ENCODE measurements at regions not wholly inside any gene's neighbourhood (a gene's known extent, or its start where the extent isn't known, plus 50 kb on each side); places are given as distances from the start of the nearest gene placed in this dataset.

GRCh38 chr4:175451238-175451965, 360.7 kb downstream of the GPM6A start:
- no peak for DNase-seq

- no peak for DNase-seq
Observed at GRCh38 chr4:175453456-175453855, 358.6 kb downstream of the GPM6A start.

DNA sequence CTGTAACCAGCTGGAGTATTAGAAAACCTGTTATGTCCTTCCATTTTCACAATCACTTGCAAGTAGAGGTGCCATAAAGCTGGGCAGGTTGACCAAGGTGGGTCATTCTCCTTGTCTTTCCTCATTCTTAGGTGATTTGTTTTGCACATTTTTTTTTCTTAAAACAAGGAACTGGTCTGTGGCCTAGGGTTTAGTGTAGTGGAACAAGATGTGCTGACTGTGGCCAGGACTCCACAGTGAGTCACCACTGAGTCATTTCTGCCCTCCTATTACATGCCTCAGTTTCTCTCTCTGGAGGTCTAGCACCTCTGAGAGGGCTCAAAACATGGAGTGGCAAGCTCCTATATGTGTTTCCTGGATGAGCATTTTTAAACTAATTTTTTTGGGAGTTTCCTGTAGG, 355.9 kb downstream of the GPM6A start:
- DNase-seq = no peak

- no peak for DNase-seq
Observed at GRCh38 chr4:175457956-175458355, 354.1 kb downstream of the GPM6A start.

- DNase-seq = no peak
Observed at GRCh38 chr4:175459571-175459970, 352.5 kb downstream of the GPM6A start.

GRCh38 chr4:175460414-175460813, 351.6 kb downstream of the GPM6A start:
- no peak for DNase-seq

DNA sequence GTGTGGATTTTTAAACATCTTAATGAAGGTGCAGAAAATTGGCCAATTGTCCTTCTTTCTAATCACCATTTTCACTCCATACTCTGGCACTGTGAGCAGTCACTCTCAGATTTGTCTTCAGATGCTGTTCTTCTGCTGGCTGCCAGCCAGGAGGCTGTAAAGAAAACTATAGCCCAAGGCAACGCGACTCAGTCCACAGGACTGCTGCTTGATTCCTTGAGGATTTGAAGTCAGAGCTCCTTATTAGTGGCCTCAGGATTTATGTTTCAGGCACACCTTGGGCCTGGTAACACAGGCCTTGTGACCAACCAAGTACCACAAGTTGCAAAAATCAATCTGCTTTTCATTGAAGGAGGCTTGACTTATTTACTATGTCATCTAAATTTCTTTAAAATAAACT, 342.6 kb downstream of the GPM6A start:
- no peak for DNase-seq

- no peak for DNase-seq
Observed at GRCh38 chr4:175470131-175470530, 341.9 kb downstream of the GPM6A start.

DNA sequence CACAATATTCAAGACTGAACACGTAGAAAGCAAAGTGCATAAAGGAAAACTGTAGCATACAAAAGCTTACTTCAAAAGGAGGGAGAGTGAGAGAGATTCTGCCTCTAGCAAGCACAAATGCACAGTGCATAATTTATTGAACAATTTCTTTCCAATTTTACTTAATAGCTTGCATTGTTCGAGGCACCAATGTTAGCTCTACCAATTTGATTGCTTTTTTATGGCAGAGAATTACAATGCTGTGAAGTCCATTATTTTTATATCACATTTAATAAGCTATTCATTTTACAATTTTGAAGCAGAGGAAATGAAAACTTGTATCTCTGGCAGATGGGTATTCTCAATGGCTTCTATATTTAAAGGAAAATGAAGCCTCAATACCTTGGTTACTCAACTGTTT, 331.7 kb downstream of the GPM6A start:
- no peak for DNase-seq

GRCh38 chr4:175499735-175500352, 312.2 kb downstream of the GPM6A start:
- DNase-seq = no peak

GRCh38 chr4:175504318-175504717, 307.7 kb downstream of the GPM6A start:
- no peak for DNase-seq

- DNase-seq = no peak
Observed at GRCh38 chr4:175509320-175509719, 302.7 kb downstream of the GPM6A start.

GRCh38 chr4:175511861-175512260, 300.2 kb downstream of the GPM6A start:
- no peak for DNase-seq

- no peak for DNase-seq
Observed at GRCh38 chr4:175514174-175514573, 297.9 kb downstream of the GPM6A start.

DNA sequence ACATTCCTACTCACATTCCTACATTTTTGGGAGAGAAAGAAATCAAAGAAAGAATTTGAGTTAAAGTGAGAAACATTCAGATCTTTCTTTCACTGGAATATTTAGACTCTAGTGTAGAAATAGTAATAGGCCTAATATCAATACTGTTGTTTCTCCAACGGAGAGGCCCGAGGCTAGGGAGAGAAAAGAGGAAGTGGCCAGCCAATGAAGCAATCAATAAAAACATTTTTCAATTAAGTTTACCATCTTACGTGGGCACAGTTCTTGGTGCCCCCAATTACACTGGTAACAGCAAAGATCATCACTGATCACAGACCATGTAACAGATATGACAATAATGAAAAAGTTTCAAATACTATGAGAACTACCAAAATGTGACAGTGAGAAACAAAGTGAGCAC, 281.4 kb downstream of the GPM6A start:
- no peak for DNase-seq

DNA sequence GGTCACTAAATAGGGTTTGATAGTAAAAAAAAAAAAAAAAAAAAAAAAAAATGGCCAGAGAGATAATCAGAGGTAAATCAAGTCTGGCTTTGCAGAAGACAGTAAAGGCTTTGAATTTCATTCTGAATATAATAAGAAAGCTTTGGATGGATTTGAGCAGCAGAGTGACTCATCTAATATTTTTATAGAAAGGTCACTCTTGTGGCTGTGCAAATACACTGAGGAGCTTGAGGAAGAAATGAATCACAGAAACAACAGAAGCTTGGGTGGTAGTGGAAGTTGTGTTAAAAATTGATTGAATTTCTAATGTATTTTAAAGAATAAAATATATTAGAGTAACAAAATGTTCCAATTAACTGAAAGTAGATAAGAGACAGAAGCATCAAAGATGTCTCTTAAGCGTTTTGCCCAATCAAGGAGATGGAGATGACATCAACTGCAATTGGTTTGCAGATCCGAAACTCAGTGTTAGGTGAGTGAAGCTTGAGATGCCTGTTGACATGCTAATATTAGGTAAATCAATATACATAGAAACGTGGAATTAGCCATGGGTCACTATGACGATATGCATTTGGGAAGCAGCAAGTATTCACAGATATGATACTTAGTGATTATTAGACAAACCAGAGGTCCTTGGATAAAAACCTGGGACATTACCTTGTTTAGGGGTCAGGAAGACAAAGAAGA, 280.5 kb downstream of the GPM6A start:
- no peak for DNase-seq

DNA sequence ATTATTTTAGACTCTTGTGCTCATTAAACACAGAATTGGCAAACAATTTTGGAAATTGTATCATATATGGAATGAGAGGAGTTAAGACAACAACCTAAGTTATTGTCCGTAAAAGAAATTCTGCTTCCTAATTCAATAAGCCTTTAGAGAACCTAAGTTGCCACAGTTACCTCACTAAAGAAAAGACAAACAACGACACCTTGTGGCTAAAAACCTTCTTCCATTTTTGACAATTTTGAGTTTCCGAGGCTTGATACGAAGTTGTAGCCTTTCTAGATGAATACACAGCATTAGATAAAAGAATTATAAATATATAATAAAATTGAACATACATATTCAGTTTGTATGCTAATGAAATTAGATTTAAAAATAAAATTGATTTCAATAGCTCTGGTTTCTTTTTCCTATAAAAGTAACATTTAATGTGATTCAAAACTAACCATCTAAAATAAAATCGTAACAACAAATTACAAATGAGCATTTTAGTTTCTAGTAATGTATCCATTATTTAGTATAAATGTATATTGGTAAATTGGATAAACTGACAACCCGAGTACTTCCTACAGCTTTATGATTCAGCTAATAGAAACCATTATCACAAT, 275.1 kb downstream of the GPM6A start:
- DNase-seq = no peak

DNA sequence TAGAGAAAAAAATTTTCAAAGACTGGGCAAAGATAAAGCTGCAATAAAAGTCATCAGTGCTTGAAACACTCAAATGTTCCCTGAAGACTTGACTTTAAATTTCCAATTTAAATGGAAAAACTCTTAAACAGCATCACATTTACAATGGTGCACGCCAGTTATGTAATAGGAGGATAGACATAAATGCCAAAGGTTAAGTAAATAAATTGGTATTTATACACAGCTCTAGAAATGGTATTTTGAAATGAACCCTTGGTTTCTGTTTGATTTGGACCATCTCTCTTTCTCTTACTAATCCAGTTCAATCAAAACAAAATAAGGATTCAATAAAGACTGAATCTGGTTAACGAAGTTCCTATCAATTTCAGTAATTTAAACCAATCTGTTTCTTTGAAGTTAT, 272.6 kb downstream of the GPM6A start:
- no peak for DNase-seq

DNA sequence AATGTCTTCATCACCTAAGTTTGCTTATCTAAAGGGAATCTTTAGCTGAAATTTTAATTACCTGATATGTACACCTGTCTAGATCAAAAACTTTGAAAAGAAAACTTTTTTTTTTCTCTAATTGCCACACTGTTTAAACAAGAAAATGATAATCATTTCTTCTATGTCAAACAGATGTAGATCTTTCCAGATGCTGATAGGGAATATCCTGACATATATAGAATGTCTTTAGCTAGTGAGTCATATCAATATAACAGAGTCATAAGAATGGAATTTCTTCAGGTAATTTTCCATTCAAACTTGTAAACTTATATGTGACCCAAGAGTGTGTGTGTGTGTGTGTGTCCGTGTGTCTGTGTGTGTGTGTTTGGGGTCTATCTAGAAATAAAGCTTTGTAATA, 271.9 kb downstream of the GPM6A start:
- no peak for DNase-seq

GRCh38 chr4:175540732-175541131, 271.3 kb downstream of the GPM6A start:
- no peak for DNase-seq

DNA sequence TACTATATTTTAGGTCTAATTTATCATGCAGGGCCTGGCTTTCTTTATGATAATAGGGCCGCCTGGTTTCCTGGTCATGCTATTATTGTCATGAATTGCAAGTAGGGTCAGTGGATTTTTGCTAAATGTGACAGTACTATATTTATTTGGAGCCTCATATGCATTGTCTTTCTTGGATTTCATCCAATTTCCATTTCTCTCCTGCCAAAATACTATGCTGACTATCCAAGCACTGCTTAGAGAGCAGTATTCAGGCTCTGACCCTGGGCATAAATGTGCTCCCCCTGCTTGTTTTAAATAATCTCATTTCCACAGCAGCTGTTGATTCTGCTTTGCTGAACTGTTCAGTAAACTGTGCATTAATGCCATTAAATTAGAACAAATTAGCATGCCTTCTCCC, 269.3 kb downstream of the GPM6A start:
- DNase-seq = no peak

DNA sequence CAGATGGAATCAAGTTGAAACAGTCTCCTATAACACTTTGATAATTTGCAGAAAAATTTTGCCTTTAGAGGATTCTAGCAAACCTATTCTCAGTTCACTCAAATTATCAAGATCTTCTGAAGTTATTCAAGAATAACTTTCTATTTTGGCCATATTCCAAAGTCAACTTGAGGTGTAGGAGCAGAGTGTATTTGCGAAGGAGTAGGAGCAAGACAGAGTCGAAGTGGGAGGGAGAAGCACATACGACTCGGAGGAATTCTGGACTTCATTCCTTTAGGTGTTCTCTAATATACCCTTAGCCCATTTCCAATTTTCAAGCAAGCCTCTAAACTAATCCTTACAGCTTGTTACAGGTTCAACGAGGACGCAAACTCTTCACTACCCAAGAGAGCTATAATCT, 252.9 kb downstream of the GPM6A start:
- no peak for DNase-seq

- DNase-seq = no peak
Observed at GRCh38 chr4:175559526-175559925, 252.5 kb downstream of the GPM6A start.

- DNase-seq = no peak
Observed at GRCh38 chr4:175560604-175561003, 251.5 kb downstream of the GPM6A start.
